Thoracic aorta (tissue), 2 donors: ENCODE measurements at regions not wholly inside any gene's neighbourhood (a gene's known extent, or its start where the extent isn't known, plus 50 kb on each side); places are given as distances from the start of the nearest gene placed in this dataset.

ENCODE experiments used
- ATAC-seq: fragments of 150-250 bp; one replicate; pipeline ENCODE4 v1.8.0; 2017; ENCODE audit warnings: low read depth; ENCODE audit not compliant: insufficient number of reproducible peaks, low FRiP score
- DNase-seq: peaks from one replicate; pipeline ENCODE4 v3.0.0-alpha.2; 2020; ENCODE audit warnings: low spot score
- H3K27ac ChIP-seq, 2 donors: fragments of 200-600 bp; sonication (generic); 1 replicate in 1 of 2; 2 replicates in 1 of 2; pipeline ENCODE4 v1.5.1; 2016; ENCODE audit warnings: mild to moderate bottlenecking in 2 of 2, moderate library complexity in 2 of 2
- H3K27me3 ChIP-seq: fragments of 200-600 bp; sonication (generic); replicated peaks from 2 replicates; pipeline ENCODE4 v1.6.0; 2016; ENCODE audit warnings: mild to moderate bottlenecking; ENCODE audit not compliant: insufficient read depth
- H3K36me3 ChIP-seq: fragments of 200-600 bp; sonication (generic); one replicate; pipeline ENCODE4 v1.5.1; 2016
- H3K4me1 ChIP-seq, 2 donors: fragments of 200-600 bp; sonication (generic); 1 replicate in 1 of 2; 2 replicates in 1 of 2; pipeline versions ENCODE4 v1.5.1 to v1.6.0; 2016; ENCODE audit warnings: low read depth in 2 of 2, mild to moderate bottlenecking in 1 of 2; ENCODE audit not compliant: control insufficient read depth in 1 of 2
- H3K4me3 ChIP-seq: fragments of 200-600 bp; sonication (generic); 2 replicates; pipeline ENCODE4 v1.5.1; 2016; ENCODE audit warnings: mild to moderate bottlenecking
- H3K9me3 ChIP-seq: fragments of 200-600 bp; sonication (generic); 2 replicates; pipeline ENCODE4 v1.5.1; 2016
- CTCF ChIP-seq: fragments of 200-600 bp; sonication (generic); IDR thresholded peaks from one replicate; pipeline ENCODE4 v1.5.1; 2019; ENCODE audit warnings: antibody characterized with exemption

- no peak for ATAC-seq
- no peak for TF ChIP-seq CTCF
- Histone ChIP-seq H3K36me3 (no peaks in the 10 kb centered on the region), H3K4me1 (no peaks in the 10 kb centered on the region), H3K27me3 (no peaks in the 10 kb centered on the region), H3K27ac (no peak overlapping the region), H3K4me3 (no peak overlapping the region), H3K9me3 (no peaks in the 10 kb centered on the region)
- DNase-seq, result no peak
Observed at GRCh38 chr1:34270181-34270580, 93.5 kb downstream of the C1orf94 start.

GRCh38 chr1:34272152-34272551 is 95.4 kb downstream of the C1orf94 start:
- TF ChIP-seq CTCF, result no peak
- no peaks in the 10 kb centered on the region for H3K4me1 ChIP-seq
- H3K9me3 ChIP-seq, result no peaks in the 10 kb centered on the region
- no peaks in the 10 kb centered on the region for H3K27me3 ChIP-seq
- no peak overlapping the region for H3K27ac ChIP-seq
- DNase-seq, result no peak
- no peak for ATAC-seq
- no peak overlapping the region for H3K4me3 ChIP-seq
- H3K36me3 ChIP-seq, result no peaks in the 10 kb centered on the region

GRCh38 chr1:34275150-34275549 is 98.4 kb downstream of the C1orf94 start:
- H3K4me3 ChIP-seq, result no peak overlapping the region
- H3K36me3 ChIP-seq, result no peaks in the 10 kb centered on the region
- H3K27me3 ChIP-seq, result no peaks in the 10 kb centered on the region
- H3K9me3 ChIP-seq, result no peaks in the 10 kb centered on the region
- no peaks in the 10 kb centered on the region for H3K4me1 ChIP-seq
- no peak for ATAC-seq
- DNase-seq, result no peak
- no peak overlapping the region for H3K27ac ChIP-seq
- TF ChIP-seq CTCF, result no peak

GRCh38 chr1:34276606-34277005 is 99.9 kb downstream of the C1orf94 start:
- DNase-seq (no peak), ATAC-seq (no peak)
- Histone ChIP-seq H3K36me3 (no peaks in the 10 kb centered on the region), H3K4me1 (no peaks in the 10 kb centered on the region), H3K9me3 (no peaks in the 10 kb centered on the region), H3K27me3 (no peaks in the 10 kb centered on the region), H3K27ac (no peak overlapping the region), H3K4me3 (no peak overlapping the region)
- TF ChIP-seq CTCF, result no peak

GRCh38 chr1:34277150-34277549 is 100.4 kb downstream of the C1orf94 start:
- ATAC-seq, result no peak
- Histone ChIP-seq H3K9me3 (no peaks in the 10 kb centered on the region), H3K36me3 (no peaks in the 10 kb centered on the region), H3K27me3 (no peaks in the 10 kb centered on the region), H3K27ac (no peak overlapping the region), H3K4me1 (no peaks in the 10 kb centered on the region), H3K4me3 (no peak overlapping the region)
- no peak for DNase-seq
- no peak for TF ChIP-seq CTCF
